MCF 10A (cell line): ENCODE measurements at regions not wholly inside any gene's neighbourhood (a gene's known extent, or its start where the extent isn't known, plus 50 kb on each side); places are given as distances from the start of the nearest gene placed in this dataset.
"Not testable (repeated sequence)": the region's sequence is repeated elsewhere in the genome, so short reads cannot be mapped to it uniquely, and the experiment has no call there.

ENCODE experiments used
- BruUV-seq: library from RNA; stranded (reverse); fragments of 400-500 nt; replicated peaks from 2 replicates; lab custom pipeline; 2021; lab: Mats Ljungman, UMichigan
- CTCF ChIA-PET: fragments of 300-600 bp; sonication (Branson Sonifier 250); formaldehyde crosslinking; extraction: SDS; loops from one replicate; lab custom pipeline; 2021; ENCODE audit warnings: antibody characterized with exemption, inconsistent platforms; lab: Yijun Ruan, JAX
- POLR2A ChIA-PET: fragments of 300-600, 350-650 bp; sonication (Branson Sonifier 250); formaldehyde crosslinking; extraction: SDS; loops from one replicate; lab custom pipeline; 2020; ENCODE audit warnings: antibody characterized with exemption, inconsistent platforms; lab: Yijun Ruan, JAX
- DNase-seq: peaks from one replicate; pipeline ENCODE4 v3.0.0-alpha.2; 2018; ENCODE audit not compliant: unreplicated experiment
- H3K27ac Mint-ChIP-seq: one replicate; pipeline ENCODE4 v1.8.0; 2022; ENCODE audit warnings: mild to moderate bottlenecking, low read depth, mixed read lengths; ENCODE audit not compliant: unreplicated experiment
- H3K27me3 Mint-ChIP-seq: one replicate; pipeline ENCODE4 v1.8.0; 2022; ENCODE audit warnings: mixed read lengths; ENCODE audit not compliant: insufficient read depth, unreplicated experiment
- H3K36me3 Mint-ChIP-seq: one replicate; pipeline ENCODE4 v1.8.0; 2022; ENCODE audit warnings: mild to moderate bottlenecking, moderate library complexity, mixed read lengths; ENCODE audit not compliant: insufficient read depth, unreplicated experiment
- H3K4me1 Mint-ChIP-seq: one replicate; pipeline ENCODE4 v1.8.0; 2022; ENCODE audit warnings: mixed read lengths; ENCODE audit not compliant: insufficient read depth, unreplicated experiment
- H3K4me3 Mint-ChIP-seq: one replicate; pipeline ENCODE4 v1.8.0; 2022; ENCODE audit warnings: mild to moderate bottlenecking, moderate library complexity, mixed read lengths; ENCODE audit not compliant: unreplicated experiment
- H3K9me3 Mint-ChIP-seq: one replicate; pipeline ENCODE4 v1.8.0; 2022; ENCODE audit warnings: mixed read lengths; ENCODE audit not compliant: unreplicated experiment
- CTCF ChIP-seq: fragments of 200-600 bp; IDR thresholded peaks from one replicate; pipeline ENCODE4 v1.8.0; 2022; ENCODE audit warnings: antibody characterized with exemption, mild to moderate bottlenecking; ENCODE audit not compliant: unreplicated experiment
- intact Hi-C: fragments of 100-400 bp; cut with micrococcal nuclease; formaldehyde crosslinking; loops from 2 replicates; pipeline ENCODE4 v1.14.1; 2022

- H3K36me3 Mint-ChIP-seq = no peaks in the 10 kb centered on the region
- intact Hi-C loops = loop anchor here (10.0 kb wide), 3 partner anchors 638 to 1048 kb away; partner anchors contain the start of gene ZNF608
- peaks cover 46% of the 10 kb centered on the region for H3K4me1 Mint-ChIP-seq
- TF ChIP-seq CTCF = no peak
- peak; percentile 40 for DNase-seq
- no peaks in the 10 kb centered on the region for H3K9me3 Mint-ChIP-seq
- H3K27ac Mint-ChIP-seq = peak overlapping the region; percentile 84
- no peaks in the 10 kb centered on the region for H3K27me3 Mint-ChIP-seq
- peak overlapping the region; percentile 30 for H3K4me3 Mint-ChIP-seq
- ChIA-PET POLR2A (interaction anchor here (0.6 to 5.7 kb wide), 13 partner anchors 8 to 744 kb away, joined by 3 to 106 read pairs (median 4); no protein-coding TSS in a partner anchor), CTCF (no interaction called here)
- no TSS peak for BruUV-seq
Observed at GRCh38 chr5:125486634-125487033, 740.2 kb upstream of the ZNF608 start.

GRCh38 chr5:125487231-125487630 is 740.8 kb upstream of the ZNF608 start:
- ChIA-PET CTCF (no interaction called here), POLR2A (interaction anchor here (0.7 to 5.7 kb wide), 7 partner anchors 8 to 515 kb away, joined by 3 to 106 read pairs (median 4); no protein-coding TSS in a partner anchor)
- TF ChIP-seq CTCF = no peak
- no peak for DNase-seq
- peaks cover 50% of the 10 kb centered on the region for H3K4me1 Mint-ChIP-seq
- H3K27ac Mint-ChIP-seq = peak overlapping the region; percentile 84
- no TSS peak for BruUV-seq
- intact Hi-C loops = loop anchor here (10.0 kb wide), 3 partner anchors 638 to 1048 kb away; partner anchors contain the start of gene ZNF608
- H3K4me3 Mint-ChIP-seq = peak overlapping the region; percentile 30
- no peaks in the 10 kb centered on the region for H3K9me3 Mint-ChIP-seq
- H3K36me3 Mint-ChIP-seq = no peaks in the 10 kb centered on the region
- H3K27me3 Mint-ChIP-seq = no peaks in the 10 kb centered on the region

DNA sequence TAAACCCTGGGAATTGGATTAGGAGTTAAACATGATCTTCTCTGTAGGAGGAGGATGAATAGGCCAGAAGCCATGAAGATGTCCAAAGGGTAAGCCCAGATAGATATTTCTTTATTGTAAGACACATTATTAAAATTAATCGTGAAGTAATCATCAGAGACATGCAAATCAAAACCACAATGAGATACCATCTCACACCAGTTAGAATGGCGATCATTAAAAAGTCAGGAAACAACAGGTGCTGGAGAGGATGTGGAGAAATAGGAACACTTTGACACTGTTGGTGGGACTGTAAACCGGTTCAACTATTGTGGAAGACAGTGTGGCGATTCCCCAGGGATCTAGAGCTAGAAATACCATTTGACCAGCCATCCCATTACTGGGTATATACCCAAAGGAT is 741.2 kb upstream of the ZNF608 start:
- BruUV-seq, H3K36me3 Mint-ChIP-seq, DNase-seq, H3K27me3 Mint-ChIP-seq, H3K4me3 Mint-ChIP-seq, H3K9me3 Mint-ChIP-seq: not testable (repeated sequence)
- Mint-ChIP-seq H3K27ac (peak overlapping the region; percentile 84), H3K4me1 (peaks cover 54% of the 10 kb centered on the region)
- intact Hi-C loops = loop anchor here (10.0 kb wide), 3 partner anchors 637 to 1047 kb away; partner anchors contain the start of gene ZNF608
- CTCF ChIA-PET = interaction anchor here (0.6 to 0.7 kb wide), 2 partner anchors 74 to 1817 kb away, joined by 3 read pairs; no protein-coding TSS in a partner anchor
- POLR2A ChIA-PET = interaction anchor here (0.8 to 5.7 kb wide), 3 partner anchors 7 to 76 kb away, joined by 4 to 106 read pairs (median 20); no protein-coding TSS in a partner anchor

- intact Hi-C loops = loop anchor here (10.0 kb wide), 3 partner anchors 636 to 1046 kb away; partner anchors contain the start of gene ZNF608
- BruUV-seq = no TSS peak
Observed at GRCh38 chr5:125489146-125489545, 742.7 kb upstream of the ZNF608 start.

More at GRCh38 chr5:125489146-125489545, 742.7 kb upstream of the ZNF608 start:
- CTCF ChIA-PET = interaction anchor here (1.2 to 1.4 kb wide), 2 partner anchors 8 to 61 kb away, joined by 3 to 5 read pairs; no protein-coding TSS in a partner anchor
- no peak for TF ChIP-seq CTCF
- peaks cover 47% of the 10 kb centered on the region for H3K4me1 Mint-ChIP-seq
- H3K4me3 Mint-ChIP-seq = no peak overlapping the region
- no peaks in the 10 kb centered on the region for H3K27me3 Mint-ChIP-seq
- H3K27ac Mint-ChIP-seq = no peak overlapping the region
- no peaks in the 10 kb centered on the region for H3K36me3 Mint-ChIP-seq
- H3K9me3 Mint-ChIP-seq = no peaks in the 10 kb centered on the region
- DNase-seq = no peak
- POLR2A ChIA-PET = interaction anchor here (0.8 to 1.2 kb wide), 2 partner anchors 47 to 70 kb away, joined by 3 read pairs; no protein-coding TSS in a partner anchor
